ENCODE measurements at regions not wholly inside any gene's neighbourhood (a gene's known extent, or its start where the extent isn't known, plus 50 kb on each side); places are given as distances from the start of the nearest gene placed in this dataset.

DNA sequence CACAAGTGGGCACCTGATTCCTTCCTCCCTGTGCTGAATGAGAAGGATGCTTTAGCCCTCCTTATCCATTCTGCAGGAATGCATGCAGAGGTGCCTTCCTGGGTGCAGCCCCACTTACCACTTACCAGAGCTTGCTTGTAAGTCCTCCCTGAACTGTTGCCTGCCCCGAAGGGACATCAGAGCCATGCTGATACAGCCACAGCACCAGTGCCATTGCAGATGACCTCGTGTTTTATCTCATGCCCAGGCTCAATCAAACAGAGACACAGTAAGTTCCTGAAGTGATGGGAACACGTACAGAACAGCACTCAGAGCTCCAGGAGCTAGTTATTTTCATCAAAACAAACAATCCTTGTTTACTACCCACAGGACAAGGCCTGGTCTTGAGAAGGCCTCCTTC lies 81.9 kb downstream of the ATP1A1 start:
- H3K9me3 Mint-ChIP-seq, result no peaks in the 10 kb centered on the region
- H3K27ac ChIP-seq (ENCODE audit: low read depth, low read length), result no peak overlapping the region
- no peaks in the 10 kb centered on the region for H3K27me3 ChIP-seq (ENCODE audit: control insufficient read depth in 2 of 2, insufficient read depth in 2 of 2, low read length in 2 of 2)
- CTCF ChIA-PET, result no interaction called here
- no peaks in the 10 kb centered on the region for H3K4me1 ChIP-seq (ENCODE audit: control insufficient read depth in 2 of 2, insufficient read depth in 2 of 2, low read length in 2 of 2)
- H3K4me1 Mint-ChIP-seq, result no peaks in the 10 kb centered on the region
- H3K27ac Mint-ChIP-seq, result no peak overlapping the region
- intact Hi-C loops (cut with micrococcal nuclease), result no loop called here
- POLR2A ChIA-PET, result no interaction called here
- no peak for ATAC-seq
- H3K4me3 Mint-ChIP-seq, result no peak overlapping the region
- peaks cover 0 to 4% (median 0%) of the 10 kb centered on the region in 5 donors for H3K27me3 Mint-ChIP-seq
- H3K9me3 ChIP-seq (ENCODE audit: control insufficient read depth in 2 of 3, low read length in 3 of 3), result no peaks in the 10 kb centered on the region
- no peak overlapping the region for H3K4me3 ChIP-seq (ENCODE audit: low read length)
- no peaks in the 10 kb centered on the region for H3K36me3 Mint-ChIP-seq
- no peak for DNase-seq
- no peaks in the 10 kb centered on the region for H3K36me3 ChIP-seq (ENCODE audit: control insufficient read depth in 2 of 3, insufficient read depth in 3 of 3, low read length in 3 of 3)

DNA sequence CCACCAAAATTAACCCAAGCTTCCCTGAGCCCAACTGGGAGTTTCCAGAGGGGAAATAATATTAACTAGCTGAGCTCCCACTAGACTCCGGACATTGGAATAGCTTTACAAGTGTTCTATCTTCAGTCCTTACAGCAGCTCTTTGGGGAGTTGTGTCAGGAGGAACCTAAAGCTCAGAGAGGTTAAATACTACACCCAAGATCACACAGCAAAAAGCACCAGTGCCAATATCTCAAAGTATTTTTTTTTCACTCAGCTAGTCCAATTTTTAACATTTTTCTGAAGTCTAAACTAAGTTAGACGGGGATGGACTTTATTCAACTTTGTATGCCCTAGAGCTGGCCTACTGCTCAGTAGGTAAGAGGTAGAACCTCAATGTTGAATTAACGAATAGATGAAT lies 82.5 kb downstream of the ATP1A1 start:
- H3K27me3 ChIP-seq (ENCODE audit: control insufficient read depth in 2 of 2, insufficient read depth in 2 of 2, low read length in 2 of 2), result no peaks in the 10 kb centered on the region
- no peak overlapping the region for H3K27ac ChIP-seq (ENCODE audit: low read depth, low read length)
- H3K36me3 ChIP-seq (ENCODE audit: control insufficient read depth in 2 of 3, insufficient read depth in 3 of 3, low read length in 3 of 3), result no peaks in the 10 kb centered on the region
- Mint-ChIP-seq H3K9me3 (no peaks in the 10 kb centered on the region), H3K4me3 (no peak overlapping the region), H3K4me1 (no peaks in the 10 kb centered on the region), H3K27ac (no peak overlapping the region), H3K36me3 (no peaks in the 10 kb centered on the region), H3K27me3 (peaks cover 0 to 4% (median 0%) of the 10 kb centered on the region in 5 donors)
- H3K9me3 ChIP-seq (ENCODE audit: control insufficient read depth in 2 of 3, low read length in 3 of 3), result no peaks in the 10 kb centered on the region
- CTCF ChIA-PET, result no interaction called here
- ATAC-seq (no peak), DNase-seq (no peak)
- POLR2A ChIA-PET, result no interaction called here
- intact Hi-C loops (cut with micrococcal nuclease), result no loop called here
- H3K4me3 ChIP-seq (ENCODE audit: low read length), result no peak overlapping the region
- H3K4me1 ChIP-seq (ENCODE audit: control insufficient read depth in 2 of 2, insufficient read depth in 2 of 2, low read length in 2 of 2), result no peaks in the 10 kb centered on the region

DNA sequence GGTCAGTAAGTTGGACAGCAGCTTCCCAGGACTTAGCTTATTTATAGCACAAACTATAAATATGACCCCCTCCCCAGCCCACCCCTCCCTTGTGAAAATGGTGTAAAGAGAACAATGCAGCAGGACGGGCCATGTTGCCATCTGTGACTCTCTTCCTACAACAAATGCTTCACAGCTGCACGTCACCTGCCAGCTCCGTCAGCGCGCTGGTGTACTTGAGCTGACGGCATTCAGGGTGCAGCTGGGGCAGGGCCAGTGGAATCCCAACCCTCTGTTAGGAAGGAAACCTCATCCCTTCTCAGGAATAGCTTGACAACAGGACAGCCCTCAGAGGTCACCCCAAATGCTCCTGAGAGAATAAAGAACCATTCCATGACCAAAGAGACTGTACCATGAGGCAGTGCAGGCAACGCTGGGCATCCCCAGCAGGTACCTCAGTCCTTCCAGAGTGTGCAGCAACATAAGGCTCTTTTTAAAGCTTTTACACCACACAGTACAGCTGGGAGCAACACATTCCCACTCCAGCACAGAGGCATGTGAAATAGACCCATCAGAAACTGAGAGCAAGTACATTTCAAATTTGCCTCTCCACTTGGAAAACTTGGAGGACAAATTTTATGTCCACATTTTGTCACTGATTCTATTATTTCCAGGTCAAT lies 85.0 kb downstream of the ATP1A1 start:
- ATAC-seq, result no peak

DNA sequence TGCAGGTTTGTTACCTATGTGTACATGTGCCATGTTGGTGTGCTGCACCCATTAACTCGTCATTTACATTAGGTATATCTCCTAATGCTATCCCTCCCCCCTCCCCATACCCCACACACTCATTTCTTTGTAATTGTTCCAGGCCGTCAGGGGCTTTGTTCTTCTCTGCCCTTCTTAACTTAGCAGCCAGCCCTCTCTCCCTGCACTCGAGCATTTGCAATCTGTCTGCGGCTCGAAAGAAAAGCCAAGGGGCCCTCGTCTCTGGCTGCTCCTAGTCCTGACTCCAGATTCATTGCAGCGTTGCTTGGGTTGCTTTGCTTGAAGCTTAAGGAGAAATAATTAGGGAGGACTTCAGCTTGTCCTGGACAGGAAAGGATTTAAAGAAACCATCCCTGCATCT lies 85.7 kb downstream of the ATP1A1 start:
- POLR2A ChIA-PET, result no interaction called here
- Mint-ChIP-seq H3K9me3 (no peaks in the 10 kb centered on the region), H3K4me3 (no peak overlapping the region), H3K36me3 (no peaks in the 10 kb centered on the region), H3K27ac (no peak overlapping the region), H3K4me1 (no peaks in the 10 kb centered on the region), H3K27me3 (peaks cover 0 to 6% (median 0%) of the 10 kb centered on the region in 5 donors)
- Histone ChIP-seq H3K36me3 (ENCODE audit: control insufficient read depth in 2 of 3, insufficient read depth in 3 of 3, low read length in 3 of 3) (no peaks in the 10 kb centered on the region), H3K27ac (ENCODE audit: low read depth, low read length) (no peak overlapping the region), H3K4me1 (ENCODE audit: control insufficient read depth in 2 of 2, insufficient read depth in 2 of 2, low read length in 2 of 2) (no peaks in the 10 kb centered on the region), H3K27me3 (ENCODE audit: control insufficient read depth in 2 of 2, insufficient read depth in 2 of 2, low read length in 2 of 2) (no peaks in the 10 kb centered on the region), H3K4me3 (ENCODE audit: low read length) (no peak overlapping the region), H3K9me3 (ENCODE audit: control insufficient read depth in 2 of 3, low read length in 3 of 3) (no peaks in the 10 kb centered on the region)
- DNase-seq, result no peak
- ATAC-seq, result no peak
- intact Hi-C loops (cut with micrococcal nuclease), result no loop called here
- CTCF ChIA-PET, result no interaction called here

More for the DNA sequence above, 85.0 kb downstream of the ATP1A1 start:
- Histone ChIP-seq H3K36me3 (ENCODE audit: control insufficient read depth in 2 of 3, insufficient read depth in 3 of 3, low read length in 3 of 3) (no peaks in the 10 kb centered on the region), H3K27me3 (ENCODE audit: control insufficient read depth in 2 of 2, insufficient read depth in 2 of 2, low read length in 2 of 2) (no peaks in the 10 kb centered on the region), H3K27ac (ENCODE audit: low read depth, low read length) (no peak overlapping the region), H3K4me1 (ENCODE audit: control insufficient read depth in 2 of 2, insufficient read depth in 2 of 2, low read length in 2 of 2) (no peaks in the 10 kb centered on the region), H3K9me3 (ENCODE audit: control insufficient read depth in 2 of 3, low read length in 3 of 3) (no peaks in the 10 kb centered on the region), H3K4me3 (ENCODE audit: low read length) (no peak overlapping the region)
- Mint-ChIP-seq H3K36me3 (no peaks in the 10 kb centered on the region), H3K4me3 (no peak overlapping the region), H3K27me3 (peaks cover 0 to 6% (median 0%) of the 10 kb centered on the region in 5 donors), H3K4me1 (no peaks in the 10 kb centered on the region), H3K9me3 (no peaks in the 10 kb centered on the region), H3K27ac (no peak overlapping the region)
- intact Hi-C loops (cut with micrococcal nuclease), result no loop called here
- ChIA-PET CTCF (no interaction called here), POLR2A (no interaction called here)
- no peak for DNase-seq

DNA sequence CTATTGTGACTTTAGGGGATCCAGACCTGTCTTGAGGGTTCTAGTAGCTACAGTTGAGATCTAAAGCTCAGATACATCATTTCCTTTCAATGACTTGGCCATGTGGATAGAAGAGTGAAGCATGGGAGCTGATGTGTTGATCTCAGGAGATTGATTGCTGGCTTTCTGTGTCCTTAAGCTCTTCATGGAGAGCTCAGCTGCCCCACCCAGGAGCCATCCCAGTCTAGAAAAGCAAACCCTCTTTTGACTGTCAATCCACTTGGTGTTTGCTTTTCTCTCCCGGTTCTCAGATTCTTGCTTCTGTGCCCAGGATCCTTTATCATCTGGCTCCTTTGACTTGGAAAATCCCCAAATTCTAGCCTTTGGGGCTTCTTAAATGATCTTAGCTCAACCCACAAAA lies 87.2 kb downstream of the ATP1A1 start:
- CTCF ChIA-PET, result no interaction called here
- Histone ChIP-seq H3K27ac (ENCODE audit: low read depth, low read length) (no peak overlapping the region), H3K36me3 (ENCODE audit: control insufficient read depth in 2 of 3, insufficient read depth in 3 of 3, low read length in 3 of 3) (no peaks in the 10 kb centered on the region), H3K4me1 (ENCODE audit: control insufficient read depth in 2 of 2, insufficient read depth in 2 of 2, low read length in 2 of 2) (no peaks in the 10 kb centered on the region), H3K27me3 (ENCODE audit: control insufficient read depth in 2 of 2, insufficient read depth in 2 of 2, low read length in 2 of 2) (no peaks in the 10 kb centered on the region), H3K9me3 (ENCODE audit: control insufficient read depth in 2 of 3, low read length in 3 of 3) (no peaks in the 10 kb centered on the region), H3K4me3 (ENCODE audit: low read length) (no peak overlapping the region)
- H3K27ac Mint-ChIP-seq, result no peak overlapping the region
- ATAC-seq (no peak), DNase-seq (no peak)
- POLR2A ChIA-PET, result no interaction called here
- H3K4me3 Mint-ChIP-seq, result no peak overlapping the region
- no peaks in the 10 kb centered on the region for H3K36me3 Mint-ChIP-seq
- intact Hi-C loops (cut with micrococcal nuclease), result no loop called here
- no peaks in the 10 kb centered on the region for H3K4me1 Mint-ChIP-seq
- peaks cover 0 to 9% (median 3%) of the 10 kb centered on the region in 5 donors for H3K27me3 Mint-ChIP-seq
- no peaks in the 10 kb centered on the region for H3K9me3 Mint-ChIP-seq

DNA sequence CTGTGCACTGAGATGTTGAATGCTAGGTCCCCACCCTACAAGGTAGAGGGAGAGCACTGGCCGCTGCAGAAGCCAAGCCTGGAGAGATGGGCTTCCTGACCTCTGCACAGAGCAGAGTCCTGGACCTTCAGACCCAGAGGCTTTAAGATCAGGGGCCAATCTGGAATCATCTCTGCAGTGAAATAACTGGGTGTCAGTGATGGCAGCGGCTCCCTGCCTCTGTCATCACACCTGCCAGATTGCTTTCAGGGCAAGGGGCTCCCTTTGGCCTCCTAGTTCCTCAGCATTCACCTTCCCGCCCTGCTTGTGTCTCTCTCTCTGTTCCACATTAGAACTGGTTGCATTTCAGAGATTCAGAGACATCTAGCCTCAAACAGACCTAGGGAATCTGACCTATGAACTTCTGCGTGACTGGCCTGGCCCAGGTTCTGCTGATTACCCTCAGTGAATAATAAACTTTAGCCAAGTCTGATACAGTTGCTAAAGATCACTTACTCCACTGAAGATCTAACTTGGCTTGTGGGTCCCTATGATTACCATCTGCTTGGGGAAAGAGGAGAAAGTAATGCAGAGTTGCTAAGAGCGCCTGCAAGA lies 87.8 kb downstream of the ATP1A1 start:
- intact Hi-C loops (cut with micrococcal nuclease), result no loop called here
- ATAC-seq (no peak), DNase-seq (no peak)
- Mint-ChIP-seq H3K4me3 (no peak overlapping the region), H3K4me1 (no peaks in the 10 kb centered on the region), H3K27ac (peak overlapping the region in 1 of 9 donors; percentile 2), H3K27me3 (peaks cover 0 to 13% (median 3%) of the 10 kb centered on the region in 5 donors), H3K36me3 (no peaks in the 10 kb centered on the region), H3K9me3 (no peaks in the 10 kb centered on the region)
- H3K27me3 ChIP-seq (ENCODE audit: control insufficient read depth in 2 of 2, insufficient read depth in 2 of 2, low read length in 2 of 2), result no peaks in the 10 kb centered on the region
- H3K36me3 ChIP-seq (ENCODE audit: control insufficient read depth in 2 of 3, insufficient read depth in 3 of 3, low read length in 3 of 3), result no peaks in the 10 kb centered on the region
- H3K4me3 ChIP-seq (ENCODE audit: low read length), result no peak overlapping the region
- ChIA-PET POLR2A (no interaction called here), CTCF (no interaction called here)
- H3K9me3 ChIP-seq (ENCODE audit: control insufficient read depth in 2 of 3, low read length in 3 of 3), result no peaks in the 10 kb centered on the region
- H3K27ac ChIP-seq (ENCODE audit: low read depth, low read length), result no peak overlapping the region
- no peaks in the 10 kb centered on the region for H3K4me1 ChIP-seq (ENCODE audit: control insufficient read depth in 2 of 2, insufficient read depth in 2 of 2, low read length in 2 of 2)

DNA sequence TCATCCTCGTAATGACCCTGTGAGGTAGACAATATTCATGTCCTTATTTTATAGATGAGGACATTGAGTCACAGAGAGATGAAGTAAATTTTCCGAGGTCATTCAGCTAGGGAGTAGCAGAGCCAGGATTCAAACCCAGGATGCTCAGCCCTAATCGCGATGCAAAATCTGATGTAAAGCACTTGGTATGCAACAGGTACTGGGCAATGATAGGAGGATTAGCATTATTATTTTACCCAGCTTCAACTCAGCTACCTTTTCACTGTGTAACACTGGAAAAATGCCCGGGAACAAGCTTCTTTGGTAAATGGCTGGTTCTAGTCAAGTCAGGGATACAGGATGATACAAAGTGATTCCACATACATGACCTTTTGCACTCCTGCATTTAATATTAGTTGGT lies 88.7 kb downstream of the ATP1A1 start:
- H3K4me1 Mint-ChIP-seq, result no peaks in the 10 kb centered on the region
- no peak for ATAC-seq
- peaks cover 0 to 16% (median 4%) of the 10 kb centered on the region in 5 donors for H3K27me3 Mint-ChIP-seq
- Histone ChIP-seq H3K4me1 (ENCODE audit: control insufficient read depth in 2 of 2, insufficient read depth in 2 of 2, low read length in 2 of 2) (no peaks in the 10 kb centered on the region), H3K27ac (ENCODE audit: low read depth, low read length) (no peak overlapping the region), H3K27me3 (ENCODE audit: control insufficient read depth in 2 of 2, insufficient read depth in 2 of 2, low read length in 2 of 2) (no peaks in the 10 kb centered on the region), H3K4me3 (ENCODE audit: low read length) (no peak overlapping the region), H3K9me3 (ENCODE audit: control insufficient read depth in 2 of 3, low read length in 3 of 3) (no peaks in the 10 kb centered on the region), H3K36me3 (ENCODE audit: control insufficient read depth in 2 of 3, insufficient read depth in 3 of 3, low read length in 3 of 3) (no peaks in the 10 kb centered on the region)
- intact Hi-C loops (cut with micrococcal nuclease), result no loop called here
- CTCF ChIA-PET, result interaction anchor here (1.0 kb wide), 1 partner anchor 311 kb away, joined by 3 read pairs; no protein-coding TSS in a partner anchor
- POLR2A ChIA-PET, result no interaction called here
- H3K4me3 Mint-ChIP-seq, result no peak overlapping the region
- H3K36me3 Mint-ChIP-seq, result peaks cover 0 to 2% (median 0%) of the 10 kb centered on the region in 5 donors
- no peak overlapping the region for H3K27ac Mint-ChIP-seq
- H3K9me3 Mint-ChIP-seq, result peaks cover 0 to 2% (median 0%) of the 10 kb centered on the region in 11 donors
- DNase-seq, result no peak

Data from naive thymus-derived CD4-positive, alpha-beta T cell (primary cell).